HG03159 (cell line): ENCODE measurements at regions not wholly inside any gene's neighbourhood (a gene's known extent, or its start where the extent isn't known, plus 50 kb on each side); places are given as distances from the start of the nearest gene placed in this dataset.

ENCODE experiments used
- ATAC-seq: cut with Tn5 transposase; IDR thresholded peaks from one replicate; pipeline ENCODE4 v1.9.1; 2021; ENCODE audit warnings: mild to moderate bottlenecking, moderate library complexity; ENCODE audit not compliant: unreplicated experiment

GRCh38 chr6:22227824-22228610, 68.8 kb downstream of the PRL start:
- no peak for ATAC-seq

GRCh38 chr6:22231050-22231449, 65.8 kb downstream of the PRL start:
- no peak for ATAC-seq

GRCh38 chr6:22231616-22232015, 65.2 kb downstream of the PRL start:
- ATAC-seq = no peak

- no peak for ATAC-seq
Measured at GRCh38 chr6:22236626-22237414, 60.0 kb downstream of the PRL start.
